ENCODE measurements at regions not wholly inside any gene's neighbourhood (a gene's known extent, or its start where the extent isn't known, plus 50 kb on each side); places are given as distances from the start of the nearest gene placed in this dataset.

GRCh38 chr7:153475239-153475638 lies 577.0 kb upstream of the DPP6 start:
- Mint-ChIP-seq H3K4me1 (no peaks in the 10 kb centered on the region), H3K36me3 (no peaks in the 10 kb centered on the region), H3K9me3 (peaks cover under 1 to 12% (median 8%) of the 10 kb centered on the region in 3 donors), H3K4me3 (no peak overlapping the region), H3K27me3 (no peaks in the 10 kb centered on the region), H3K27ac (no peak overlapping the region)
- Histone ChIP-seq H3K4me3 (ENCODE audit: control insufficient read depth in 1 of 2, extremely low read depth in 1 of 2, low read length in 1 of 2) (no peak overlapping the region), H3K27me3 (replicated peaks in 1 of 2; ENCODE audit: control insufficient read depth in 2 of 2, extremely low read depth in 1 of 2, insufficient read depth in 2 of 2, low read length in 1 of 2) (peaks cover 0 to 5% of the 10 kb centered on the region in 2 experiments), H3K4me1 (ENCODE audit: control insufficient read depth in 1 of 2, extremely low read depth in 1 of 2, insufficient read depth in 2 of 2, low read length in 2 of 2) (no peaks in the 10 kb centered on the region), H3K27ac (ENCODE audit: low read length) (no peak overlapping the region), H3K9me3 (no peaks in the 10 kb centered on the region), H3K36me3 (ENCODE audit: control insufficient read depth in 2 of 2, extremely low read depth in 1 of 2, insufficient read depth in 1 of 2, low read length in 1 of 2) (no peaks in the 10 kb centered on the region)
- no peak for ATAC-seq (replicated peaks in 1 of 4)
- no peak for DNase-seq
- WGBS (ENCODE audit: insufficient coverage): 94% methylated on average over 3 of the region's 3 CpGs
- CTCF ChIA-PET: no interaction called here
- POLR2A ChIA-PET: no interaction called here

GRCh38 chr7:153476166-153476565 lies 576.0 kb upstream of the DPP6 start:
- peaks cover 2% of the 10 kb centered on the region for H3K9me3 ChIP-seq
- no peaks in the 10 kb centered on the region for H3K4me1 Mint-ChIP-seq
- CTCF ChIA-PET: no interaction called here

GRCh38 chr7:153496257-153496656 lies 555.9 kb upstream of the DPP6 start:
- Mint-ChIP-seq H3K4me1 (no peaks in the 10 kb centered on the region), H3K27me3 (no peaks in the 10 kb centered on the region), H3K27ac (no peak overlapping the region), H3K4me3 (no peak overlapping the region), H3K9me3 (peaks cover 0 to 12% (median 9%) of the 10 kb centered on the region in 3 donors), H3K36me3 (no peaks in the 10 kb centered on the region)
- H3K4me1 ChIP-seq (ENCODE audit: control insufficient read depth in 1 of 2, extremely low read depth in 1 of 2, insufficient read depth in 2 of 2, low read length in 2 of 2): no peaks in the 10 kb centered on the region
- no peak for DNase-seq
- H3K27ac ChIP-seq (ENCODE audit: low read length): no peak overlapping the region
- H3K9me3 ChIP-seq: no peaks in the 10 kb centered on the region
- no peak for ATAC-seq (replicated peaks in 1 of 4)
- POLR2A ChIA-PET: no interaction called here
- CTCF ChIA-PET: no interaction called here
- no peaks in the 10 kb centered on the region for H3K36me3 ChIP-seq (ENCODE audit: control insufficient read depth in 2 of 2, extremely low read depth in 1 of 2, insufficient read depth in 1 of 2, low read length in 1 of 2)
- H3K4me3 ChIP-seq (ENCODE audit: control insufficient read depth in 1 of 2, extremely low read depth in 1 of 2, low read length in 1 of 2): no peak overlapping the region
- WGBS (ENCODE audit: insufficient coverage): no CpG with 5 or more reads among the region's 2 CpGs
- H3K27me3 ChIP-seq (replicated peaks in 1 of 2; ENCODE audit: control insufficient read depth in 2 of 2, extremely low read depth in 1 of 2, insufficient read depth in 2 of 2, low read length in 1 of 2): no peaks in the 10 kb centered on the region

More at GRCh38 chr7:153476166-153476565, 576.0 kb upstream of the DPP6 start:
- Mint-ChIP-seq H3K36me3 (no peaks in the 10 kb centered on the region), H3K4me3 (no peak overlapping the region), H3K9me3 (peaks cover 5 to 13% (median 8%) of the 10 kb centered on the region in 3 donors), H3K27me3 (no peaks in the 10 kb centered on the region), H3K27ac (no peak overlapping the region)
- ATAC-seq (replicated peaks in 1 of 4): no peak
- 22% methylated on average over 1 of the region's 2 CpGs for WGBS (ENCODE audit: insufficient coverage)
- no peak for DNase-seq
- H3K4me1 ChIP-seq (ENCODE audit: control insufficient read depth in 1 of 2, extremely low read depth in 1 of 2, insufficient read depth in 2 of 2, low read length in 2 of 2): no peaks in the 10 kb centered on the region
- no peaks in the 10 kb centered on the region for H3K36me3 ChIP-seq (ENCODE audit: control insufficient read depth in 2 of 2, extremely low read depth in 1 of 2, insufficient read depth in 1 of 2, low read length in 1 of 2)
- POLR2A ChIA-PET: no interaction called here
- peaks cover 0 to 2% of the 10 kb centered on the region in 2 experiments for H3K27me3 ChIP-seq (replicated peaks in 1 of 2; ENCODE audit: control insufficient read depth in 2 of 2, extremely low read depth in 1 of 2, insufficient read depth in 2 of 2, low read length in 1 of 2)
- H3K4me3 ChIP-seq (ENCODE audit: control insufficient read depth in 1 of 2, extremely low read depth in 1 of 2, low read length in 1 of 2): no peak overlapping the region
- no peak overlapping the region for H3K27ac ChIP-seq (ENCODE audit: low read length)

- H3K4me3 Mint-ChIP-seq: no peak overlapping the region
- no peak overlapping the region for H3K27ac ChIP-seq (ENCODE audit: low read length)
- ChIA-PET POLR2A (no interaction called here), CTCF (no interaction called here)
- no peaks in the 10 kb centered on the region for H3K36me3 ChIP-seq (ENCODE audit: control insufficient read depth in 2 of 2, extremely low read depth in 1 of 2, insufficient read depth in 1 of 2, low read length in 1 of 2)
- no CpG with 5 or more reads among the region's 5 CpGs for WGBS (ENCODE audit: insufficient coverage)
- no peak for ATAC-seq (replicated peaks in 1 of 4)
- H3K9me3 ChIP-seq: no peaks in the 10 kb centered on the region
- H3K4me1 ChIP-seq (ENCODE audit: control insufficient read depth in 1 of 2, extremely low read depth in 1 of 2, insufficient read depth in 2 of 2, low read length in 2 of 2): no peaks in the 10 kb centered on the region
- no peaks in the 10 kb centered on the region for H3K4me1 Mint-ChIP-seq
- H3K27me3 ChIP-seq (replicated peaks in 1 of 2; ENCODE audit: control insufficient read depth in 2 of 2, extremely low read depth in 1 of 2, insufficient read depth in 2 of 2, low read length in 1 of 2): no peaks in the 10 kb centered on the region
- H3K27me3 Mint-ChIP-seq: no peaks in the 10 kb centered on the region
- no peak overlapping the region for H3K27ac Mint-ChIP-seq
- DNase-seq: no peak
- peaks cover 0 to 12% (median 8%) of the 10 kb centered on the region in 3 donors for H3K9me3 Mint-ChIP-seq
- H3K36me3 Mint-ChIP-seq: no peaks in the 10 kb centered on the region
- H3K4me3 ChIP-seq (ENCODE audit: control insufficient read depth in 1 of 2, extremely low read depth in 1 of 2, low read length in 1 of 2): no peak overlapping the region
Measured at GRCh38 chr7:153503093-153503492, 549.1 kb upstream of the DPP6 start.

- ChIA-PET POLR2A (no interaction called here), CTCF (no interaction called here)
- no peak for ATAC-seq (replicated peaks in 1 of 4)
- H3K4me3 ChIP-seq (ENCODE audit: control insufficient read depth in 1 of 2, extremely low read depth in 1 of 2, low read length in 1 of 2): no peak overlapping the region
- 79% methylated on average over 13 of the region's 17 CpGs for WGBS (ENCODE audit: insufficient coverage)
- no peaks in the 10 kb centered on the region for H3K9me3 ChIP-seq
- no peaks in the 10 kb centered on the region for H3K36me3 ChIP-seq (ENCODE audit: control insufficient read depth in 2 of 2, extremely low read depth in 1 of 2, insufficient read depth in 1 of 2, low read length in 1 of 2)
- H3K36me3 Mint-ChIP-seq: no peaks in the 10 kb centered on the region
- peaks cover 0 to 9% (median 8%) of the 10 kb centered on the region in 3 donors for H3K9me3 Mint-ChIP-seq
- H3K27ac Mint-ChIP-seq: no peak overlapping the region
- H3K4me1 ChIP-seq (ENCODE audit: control insufficient read depth in 1 of 2, extremely low read depth in 1 of 2, insufficient read depth in 2 of 2, low read length in 2 of 2): no peaks in the 10 kb centered on the region
- no peak overlapping the region for H3K4me3 Mint-ChIP-seq
- no peak for DNase-seq
- no peak overlapping the region for H3K27ac ChIP-seq (ENCODE audit: low read length)
- H3K27me3 ChIP-seq (replicated peaks in 1 of 2; ENCODE audit: control insufficient read depth in 2 of 2, extremely low read depth in 1 of 2, insufficient read depth in 2 of 2, low read length in 1 of 2): no peaks in the 10 kb centered on the region
- no peaks in the 10 kb centered on the region for H3K27me3 Mint-ChIP-seq
- no peaks in the 10 kb centered on the region for H3K4me1 Mint-ChIP-seq
Measured at GRCh38 chr7:153504288-153505075, 547.7 kb upstream of the DPP6 start.

- H3K4me1 Mint-ChIP-seq: no peaks in the 10 kb centered on the region
- POLR2A ChIA-PET: no interaction called here
- no peaks in the 10 kb centered on the region for H3K27me3 Mint-ChIP-seq
- no peak for ATAC-seq (replicated peaks in 1 of 4)
- H3K4me1 ChIP-seq (ENCODE audit: control insufficient read depth in 1 of 2, extremely low read depth in 1 of 2, insufficient read depth in 2 of 2, low read length in 2 of 2): no peaks in the 10 kb centered on the region
- H3K27ac ChIP-seq (ENCODE audit: low read length): no peak overlapping the region
- DNase-seq: no peak
- CTCF ChIA-PET: no interaction called here
- no peaks in the 10 kb centered on the region for H3K36me3 ChIP-seq (ENCODE audit: control insufficient read depth in 2 of 2, extremely low read depth in 1 of 2, insufficient read depth in 1 of 2, low read length in 1 of 2)
- WGBS (ENCODE audit: insufficient coverage): 95% methylated on average over 3 of the region's 4 CpGs
- H3K36me3 Mint-ChIP-seq: no peaks in the 10 kb centered on the region
- H3K27ac Mint-ChIP-seq: no peak overlapping the region
- H3K4me3 Mint-ChIP-seq: no peak overlapping the region
- H3K9me3 ChIP-seq: no peaks in the 10 kb centered on the region
- H3K4me3 ChIP-seq (ENCODE audit: control insufficient read depth in 1 of 2, extremely low read depth in 1 of 2, low read length in 1 of 2): no peak overlapping the region
- H3K27me3 ChIP-seq (replicated peaks in 1 of 2; ENCODE audit: control insufficient read depth in 2 of 2, extremely low read depth in 1 of 2, insufficient read depth in 2 of 2, low read length in 1 of 2): no peaks in the 10 kb centered on the region
- H3K9me3 Mint-ChIP-seq: peaks cover 0 to 5% (median 0%) of the 10 kb centered on the region in 3 donors
Measured at GRCh38 chr7:153507885-153508284, 544.3 kb upstream of the DPP6 start.

- no peak overlapping the region for H3K4me3 ChIP-seq (ENCODE audit: control insufficient read depth in 1 of 2, extremely low read depth in 1 of 2, low read length in 1 of 2)
- WGBS (ENCODE audit: insufficient coverage): no CpG with 5 or more reads among the region's 3 CpGs
- Mint-ChIP-seq H3K27ac (no peak overlapping the region), H3K4me1 (no peaks in the 10 kb centered on the region), H3K9me3 (no peaks in the 10 kb centered on the region), H3K4me3 (no peak overlapping the region), H3K36me3 (no peaks in the 10 kb centered on the region), H3K27me3 (no peaks in the 10 kb centered on the region)
- no peaks in the 10 kb centered on the region for H3K9me3 ChIP-seq
- no peak for DNase-seq
- H3K27ac ChIP-seq (ENCODE audit: low read length): no peak overlapping the region
- H3K4me1 ChIP-seq (ENCODE audit: control insufficient read depth in 1 of 2, extremely low read depth in 1 of 2, insufficient read depth in 2 of 2, low read length in 2 of 2): no peaks in the 10 kb centered on the region
- H3K36me3 ChIP-seq (ENCODE audit: control insufficient read depth in 2 of 2, extremely low read depth in 1 of 2, insufficient read depth in 1 of 2, low read length in 1 of 2): no peaks in the 10 kb centered on the region
- ChIA-PET CTCF (no interaction called here), POLR2A (no interaction called here)
- ATAC-seq (replicated peaks in 1 of 4): no peak
- H3K27me3 ChIP-seq (replicated peaks in 1 of 2; ENCODE audit: control insufficient read depth in 2 of 2, extremely low read depth in 1 of 2, insufficient read depth in 2 of 2, low read length in 1 of 2): no peaks in the 10 kb centered on the region
Measured at GRCh38 chr7:153509768-153510167, 542.4 kb upstream of the DPP6 start.

Data from T-cell (primary cell).